GM23338 (cell line): ENCODE measurements at regions not wholly inside any gene's neighbourhood (a gene's known extent, or its start where the extent isn't known, plus 50 kb on each side); places are given as distances from the start of the nearest gene placed in this dataset.

Experiments
- CREB1 ChIP-seq: fragments of 250-450 bp; sonication (Bioruptor Pico); IDR thresholded peaks from 2 replicates; pipeline ENCODE4 v1.5.0; 2020; ENCODE audit warnings: low read depth, mild to moderate bottlenecking, moderate library complexity
- CTCF ChIP-seq, 2 experiments: fragments of 200-600 bp in 1 of 2; sonication (generic) in 1 of 2; conservative IDR thresholded peaks; 2 replicates each; pipeline versions ENCODE4 v1.5.1 to v1.6.1; 2016 to 2017; ENCODE audit warnings: antibody characterized with exemption in 2 of 2, low read depth in 2 of 2, mild to moderate bottlenecking in 2 of 2, moderate library complexity in 1 of 2
- ETS1 ChIP-seq: IDR thresholded peaks from 2 replicates; pipeline ENCODE4 v1.6.1; 2016; ENCODE audit warnings: antibody characterized with exemption
- EZH2 ChIP-seq: fragments of 200-600 bp; sonication (generic); IDR thresholded peaks from one replicate; pipeline ENCODE4 v1.8.0; 2017; ENCODE audit warnings: antibody characterized with exemption, mild to moderate bottlenecking, low read depth; ENCODE audit not compliant: unreplicated experiment
- EZH2phosphoT487 ChIP-seq: fragments of 200-600 bp; sonication (generic); IDR thresholded peaks from one replicate; pipeline ENCODE4 v1.8.1; 2018; ENCODE audit warnings: antibody characterized with exemption; ENCODE audit not compliant: unreplicated experiment
- NANOG ChIP-seq: IDR thresholded peaks from 2 replicates; pipeline ENCODE4 v1.6.1; 2016; ENCODE audit warnings: antibody characterized with exemption, borderline replicate concordance
- POLR2AphosphoS5 ChIP-seq: IDR thresholded peaks from 2 replicates; pipeline ENCODE4 v1.6.1; 2016; ENCODE audit warnings: antibody characterized with exemption, low read depth
- REST ChIP-seq: IDR thresholded peaks from one replicate; pipeline ENCODE4 v1.6.1; 2018; ENCODE audit warnings: antibody characterized with exemption; ENCODE audit not compliant: unreplicated experiment
- STAT1 ChIP-seq: IDR thresholded peaks from one replicate; pipeline ENCODE4 v1.6.1; 2016; ENCODE audit warnings: antibody characterized with exemption; ENCODE audit not compliant: unreplicated experiment
- ZNF114 ChIP-seq: fragments of 250-450 bp; sonication (Bioruptor Pico); IDR thresholded peaks from 2 replicates; pipeline ENCODE4 v1.5.0; 2020; ENCODE audit warnings: mild to moderate bottlenecking, moderate library complexity

- TF ChIP-seq CTCF (conservative IDR thresholded peaks at IDR 0.05; ENCODE audit: low read depth in 2 of 2) (no peak), REST (no peak), CREB1 (CRISPR knock-in tag) (no peak), POLR2AphosphoS5 (no peak), EZH2 (no peak), EZH2phosphoT487 (no peak), STAT1 (no peak), ETS1 (no peak), ZNF114 (CRISPR knock-in tag) (no peak), NANOG (no peak)
These were observed 51.8 kb upstream of the APCDD1L start for GRCh38 chr20:58566981-58567380.
